IgD-negative memory B cell (primary cell): ENCODE measurements at regions not wholly inside any gene's neighbourhood (a gene's known extent, or its start where the extent isn't known, plus 50 kb on each side); places are given as distances from the start of the nearest gene placed in this dataset.
"Not testable (repeated sequence)": the region's sequence is repeated elsewhere in the genome, so short reads cannot be mapped to it uniquely, and the experiment has no call there.

Experiments used
- H3K27ac Mint-ChIP-seq, 3 donors: one replicate each; pipeline ENCODE4 v1.8.0; 2020 to 2022; ENCODE audit warnings: mild to moderate bottlenecking in 3 of 3, mixed read lengths in 3 of 3, moderate library complexity in 1 of 3
- H3K27me3 Mint-ChIP-seq: one replicate; pipeline ENCODE4 v1.8.0; 2021; ENCODE audit warnings: mixed read lengths
- H3K36me3 Mint-ChIP-seq: one replicate; pipeline ENCODE4 v1.8.0; 2020; ENCODE audit warnings: mild to moderate bottlenecking, mixed read lengths
- H3K4me1 Mint-ChIP-seq, 3 donors: one replicate each; pipeline ENCODE4 v1.8.0; 2020 to 2022; ENCODE audit warnings: mixed read lengths in 3 of 3, mild to moderate bottlenecking in 1 of 3
- H3K4me3 Mint-ChIP-seq, 4 donors: one replicate each; pipeline ENCODE4 v1.8.0; 2020 to 2022; ENCODE audit warnings: mild to moderate bottlenecking in 4 of 4, mixed read lengths in 4 of 4, moderate library complexity in 3 of 4
- H3K9me3 Mint-ChIP-seq, 3 donors: one replicate each; pipeline ENCODE4 v1.8.0; 2020 to 2021; ENCODE audit warnings: mixed read lengths in 3 of 3, mild to moderate bottlenecking in 1 of 3

DNA sequence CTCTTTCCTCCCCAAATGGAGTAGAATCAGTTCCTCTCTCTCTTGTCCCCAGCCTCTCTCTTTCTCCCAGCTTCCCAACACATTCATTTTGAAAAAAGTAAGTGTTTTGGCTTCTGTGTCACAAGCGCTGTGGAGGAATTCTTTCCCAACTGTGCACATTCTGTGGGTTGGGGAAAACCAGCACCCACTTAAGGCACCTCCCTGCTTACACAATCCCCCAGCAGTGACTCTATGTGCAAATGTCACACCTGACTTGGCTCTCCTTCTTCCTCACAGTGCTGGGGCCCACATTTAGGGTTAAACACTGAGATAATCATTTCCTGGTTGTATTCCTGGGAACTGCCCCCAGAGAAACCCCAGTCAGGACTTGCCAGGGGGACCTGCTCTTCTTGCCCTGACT lies 358.1 kb upstream of the ZNF32 start:
- H3K36me3 Mint-ChIP-seq: no peaks in the 10 kb centered on the region
- H3K9me3 Mint-ChIP-seq: peaks cover 0 to 8% (median 2%) of the 10 kb centered on the region in 3 donors
- no peak overlapping the region for H3K27ac Mint-ChIP-seq
- peak overlapping the region in 1 of 4 donors; percentile 49 for H3K4me3 Mint-ChIP-seq
- peaks cover 0 to under 1% (median 0%) of the 10 kb centered on the region in 3 donors for H3K4me1 Mint-ChIP-seq
- H3K27me3 Mint-ChIP-seq: peaks cover 2% of the 10 kb centered on the region

DNA sequence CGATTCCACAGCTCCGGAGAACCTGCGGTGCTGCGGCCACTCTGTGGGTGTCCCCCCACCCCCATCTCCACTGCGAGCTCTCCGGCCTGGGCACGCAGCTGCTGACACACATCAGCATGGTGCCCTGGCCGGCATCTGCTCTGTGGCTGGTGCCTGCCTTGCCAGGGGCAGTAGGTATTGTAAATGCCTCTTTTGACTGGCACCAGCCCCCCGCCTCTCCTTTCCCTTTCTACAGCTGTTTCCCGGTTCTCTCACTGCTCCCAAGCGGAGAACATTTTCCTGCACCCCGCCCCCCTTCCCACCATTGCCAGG lies 357.1 kb upstream of the ZNF32 start:
- H3K9me3 Mint-ChIP-seq: peaks cover 0 to 8% (median 2%) of the 10 kb centered on the region in 3 donors
- H3K4me1 Mint-ChIP-seq: no peaks in the 10 kb centered on the region
- H3K27me3 Mint-ChIP-seq: peaks cover 5% of the 10 kb centered on the region
- H3K27ac Mint-ChIP-seq: no peak overlapping the region
- no peaks in the 10 kb centered on the region for H3K36me3 Mint-ChIP-seq
- no peak overlapping the region for H3K4me3 Mint-ChIP-seq

DNA sequence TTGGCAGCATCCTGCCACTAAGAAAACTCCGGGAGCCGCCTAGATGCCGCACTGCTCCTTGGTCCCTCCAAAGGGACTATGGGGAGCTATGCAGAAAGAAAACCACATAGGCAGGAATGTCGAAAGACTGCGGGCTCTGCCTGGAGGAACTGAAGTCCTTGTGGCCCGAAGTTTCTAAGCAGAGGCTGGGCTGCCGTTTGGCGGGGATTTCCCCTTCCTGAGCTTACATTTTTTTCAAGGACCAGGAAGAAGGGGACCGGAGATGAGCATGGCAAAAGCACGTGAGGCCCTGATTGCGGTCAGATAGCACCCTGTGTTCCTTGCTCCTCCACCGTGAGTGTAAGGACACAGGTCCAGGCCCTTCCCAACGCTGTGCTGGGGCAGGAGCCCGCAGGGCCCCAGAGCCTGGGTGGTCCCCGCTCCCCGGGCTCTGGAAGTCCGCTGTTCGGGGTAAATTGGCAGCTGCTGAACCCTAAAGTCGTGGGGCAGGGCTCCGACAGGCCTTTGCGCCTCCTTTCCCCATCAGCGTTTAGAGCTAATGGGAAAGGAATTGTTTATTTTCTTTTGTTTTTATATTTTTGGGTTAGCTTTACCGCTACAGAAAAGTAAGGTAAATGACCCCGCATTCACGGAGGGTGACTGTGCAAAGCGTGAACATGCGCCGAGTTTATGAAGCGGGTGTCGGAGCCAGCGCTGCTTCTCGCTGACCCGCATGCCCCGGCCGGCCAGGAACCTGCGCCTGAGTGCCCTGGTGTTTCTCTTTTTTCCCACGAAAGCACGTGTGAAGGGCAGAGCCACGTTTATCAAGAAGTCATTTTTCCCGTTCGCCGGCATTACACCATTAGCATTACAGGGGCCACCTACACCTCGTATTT lies 356.5 kb upstream of the ZNF32 start:
- H3K36me3 Mint-ChIP-seq: no peaks in the 10 kb centered on the region
- peaks cover 0 to 8% (median 2%) of the 10 kb centered on the region in 3 donors for H3K9me3 Mint-ChIP-seq
- H3K27me3 Mint-ChIP-seq: peaks cover 5% of the 10 kb centered on the region
- no peak overlapping the region for H3K4me3 Mint-ChIP-seq
- H3K4me1 Mint-ChIP-seq: no peaks in the 10 kb centered on the region
- H3K27ac Mint-ChIP-seq: no peak overlapping the region

DNA sequence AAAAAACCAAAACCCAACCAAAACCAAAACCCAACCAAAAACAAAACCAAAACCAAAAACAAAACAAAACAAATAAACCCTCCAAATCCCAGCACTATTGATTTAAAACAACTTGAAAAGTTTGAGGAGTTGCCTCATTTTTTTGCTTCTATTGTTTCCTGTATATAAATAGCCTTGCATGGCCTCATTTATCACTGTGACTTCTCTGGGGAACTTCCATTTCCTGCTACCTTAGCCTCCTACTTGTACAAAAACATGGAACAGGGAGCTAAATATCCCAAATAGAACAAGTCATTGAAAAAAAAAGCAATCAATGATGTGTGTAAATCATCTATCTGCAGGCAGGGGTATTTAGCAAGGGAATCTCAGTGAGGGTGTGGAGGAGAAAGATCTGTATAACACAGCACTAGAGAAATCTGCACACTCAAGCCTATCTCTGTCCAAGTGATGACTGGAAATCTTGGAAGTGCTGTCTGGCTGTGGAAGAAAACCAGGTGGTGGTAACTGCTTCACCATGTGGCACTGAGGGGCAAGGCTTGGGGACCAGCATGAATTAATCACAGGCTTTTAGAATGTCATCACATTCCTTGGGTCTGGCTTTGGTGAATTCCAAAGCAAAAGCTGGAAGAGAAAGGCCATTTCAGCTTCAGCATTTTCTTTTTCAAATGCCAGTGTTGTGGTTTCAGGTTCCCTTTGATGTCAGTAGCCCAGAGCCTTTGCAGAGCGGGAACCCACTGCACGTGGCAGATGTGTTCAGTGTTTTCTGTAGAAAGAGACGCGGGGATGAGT lies 349.5 kb upstream of the ZNF32 start:
- H3K9me3 Mint-ChIP-seq: peaks cover 2 to 5% (median 4%) of the 10 kb centered on the region in 3 donors
- H3K36me3 Mint-ChIP-seq: no peaks in the 10 kb centered on the region
- H3K27ac Mint-ChIP-seq: no peak overlapping the region
- H3K4me1 Mint-ChIP-seq: no peaks in the 10 kb centered on the region
- H3K27me3 Mint-ChIP-seq: peaks cover 10% of the 10 kb centered on the region
- no peak overlapping the region for H3K4me3 Mint-ChIP-seq

DNA sequence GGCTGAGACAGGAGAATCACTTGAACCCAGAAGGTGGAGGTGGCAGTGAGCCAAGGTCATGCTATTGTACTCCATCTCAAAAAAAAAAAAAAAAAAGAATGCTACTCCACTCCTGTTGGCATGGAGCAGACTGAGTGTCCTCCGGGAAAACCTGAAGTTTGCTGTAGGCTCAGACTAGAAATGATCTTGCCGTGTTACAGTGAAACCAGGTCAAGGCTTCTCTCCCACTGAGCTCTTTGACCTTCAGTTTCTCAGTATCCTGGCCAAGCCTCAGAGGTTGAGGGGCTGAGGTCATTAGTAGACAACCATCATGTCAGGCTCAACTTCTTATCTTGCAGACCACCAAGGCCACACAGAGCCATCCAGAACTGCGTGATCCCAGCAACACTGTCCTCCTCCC lies 348.6 kb upstream of the ZNF32 start:
- Mint-ChIP-seq H3K4me3 (no peak overlapping the region), H3K27ac (no peak overlapping the region), H3K4me1 (no peaks in the 10 kb centered on the region), H3K27me3 (peaks cover 10% of the 10 kb centered on the region), H3K9me3 (peaks cover 2 to 9% (median 7%) of the 10 kb centered on the region in 3 donors), H3K36me3 (no peaks in the 10 kb centered on the region)

DNA sequence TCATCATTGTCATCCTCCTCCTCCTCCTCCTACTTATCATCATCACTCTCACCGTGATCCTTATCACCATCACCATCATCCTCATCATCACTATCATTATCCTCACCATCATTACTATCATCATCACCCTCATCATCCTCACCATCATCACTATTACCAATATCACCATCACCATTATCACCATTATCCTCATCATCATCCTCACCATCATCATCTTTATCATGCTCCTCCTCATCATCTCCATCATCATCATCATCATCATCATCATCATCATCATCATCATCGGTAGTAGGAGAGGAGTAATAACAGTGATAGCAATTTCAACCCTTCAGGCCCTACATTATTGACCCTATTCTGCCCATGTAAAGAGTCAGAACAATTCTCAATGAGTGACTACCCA lies 345.9 kb upstream of the ZNF32 start:
- no peaks in the 10 kb centered on the region for H3K36me3 Mint-ChIP-seq
- H3K27me3 Mint-ChIP-seq: peaks cover 6% of the 10 kb centered on the region
- H3K4me1 Mint-ChIP-seq: no peaks in the 10 kb centered on the region
- no peak overlapping the region for H3K4me3 Mint-ChIP-seq
- H3K9me3 Mint-ChIP-seq: peaks cover 2 to 9% (median 7%) of the 10 kb centered on the region in 3 donors
- no peak overlapping the region for H3K27ac Mint-ChIP-seq

DNA sequence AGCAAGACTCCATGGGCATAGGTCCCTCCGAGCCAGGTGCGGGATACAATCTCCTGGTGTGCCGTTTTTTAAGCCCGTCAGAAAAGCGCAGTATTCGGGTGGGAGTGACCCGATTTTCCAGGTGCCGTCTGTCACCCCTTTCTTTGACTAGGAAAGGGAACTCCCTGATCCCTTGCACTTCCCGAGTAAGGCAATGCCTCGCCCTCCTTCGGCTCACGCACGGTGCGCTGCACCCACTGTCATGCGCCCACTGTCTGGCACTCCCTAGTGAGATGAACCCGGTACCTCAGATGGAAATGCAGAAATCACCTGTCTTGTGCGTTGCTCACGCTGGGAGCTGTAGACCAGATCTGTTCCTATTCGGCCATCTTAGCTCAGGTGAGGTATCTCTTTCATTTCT lies 344.1 kb upstream of the ZNF32 start:
- H3K27ac Mint-ChIP-seq, H3K9me3 Mint-ChIP-seq, H3K27me3 Mint-ChIP-seq, H3K36me3 Mint-ChIP-seq, H3K4me1 Mint-ChIP-seq, H3K4me3 Mint-ChIP-seq: not testable (repeated sequence)

DNA sequence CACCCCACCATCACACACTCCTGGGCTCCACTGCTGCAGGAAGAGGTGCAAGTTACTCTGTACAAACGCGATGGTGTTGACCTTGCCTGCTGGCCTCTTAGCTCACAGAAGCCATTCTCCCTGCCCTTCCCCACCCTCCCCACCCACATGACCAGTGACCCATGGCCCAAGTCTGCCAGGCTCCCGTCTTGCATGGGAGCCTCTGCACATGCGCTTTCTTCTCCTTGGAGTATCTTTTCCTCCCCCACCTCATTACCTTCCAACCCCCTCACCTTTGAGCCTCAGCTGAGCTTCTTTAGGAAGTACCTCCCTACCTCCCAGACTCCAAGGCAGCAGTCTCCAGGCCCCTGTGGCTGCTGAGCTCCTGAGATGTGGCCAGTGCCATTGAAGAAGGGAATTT lies 337.7 kb upstream of the ZNF32 start:
- no peaks in the 10 kb centered on the region for H3K4me1 Mint-ChIP-seq
- H3K4me3 Mint-ChIP-seq: no peak overlapping the region
- no peaks in the 10 kb centered on the region for H3K27me3 Mint-ChIP-seq
- no peaks in the 10 kb centered on the region for H3K36me3 Mint-ChIP-seq
- H3K9me3 Mint-ChIP-seq: peaks cover 3 to 7% (median 3%) of the 10 kb centered on the region in 3 donors
- no peak overlapping the region for H3K27ac Mint-ChIP-seq

DNA sequence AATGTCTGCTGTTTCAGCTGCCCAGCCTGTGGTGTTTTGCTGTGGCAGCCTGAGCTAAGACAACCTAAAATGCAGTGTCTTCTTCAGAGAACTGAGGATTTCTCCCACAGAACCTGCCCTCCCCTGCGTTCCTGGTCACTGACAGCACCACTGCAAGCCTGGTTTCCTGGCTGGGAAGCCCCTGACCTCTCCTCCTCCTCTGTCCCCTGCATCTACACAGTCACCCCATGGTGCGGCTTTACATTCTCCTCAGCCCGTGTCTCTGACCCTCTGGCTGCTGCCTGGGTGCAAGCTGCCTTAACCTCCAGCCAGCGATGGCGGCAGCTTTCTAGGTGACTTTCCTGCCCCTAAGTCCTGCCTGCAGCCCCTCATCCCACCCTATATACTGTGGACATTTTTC lies 337.3 kb upstream of the ZNF32 start:
- Mint-ChIP-seq H3K4me3 (no peak overlapping the region), H3K27me3 (no peaks in the 10 kb centered on the region), H3K36me3 (no peaks in the 10 kb centered on the region), H3K4me1 (no peaks in the 10 kb centered on the region), H3K27ac (no peak overlapping the region), H3K9me3 (peaks cover 3 to 7% (median 3%) of the 10 kb centered on the region in 3 donors)

DNA sequence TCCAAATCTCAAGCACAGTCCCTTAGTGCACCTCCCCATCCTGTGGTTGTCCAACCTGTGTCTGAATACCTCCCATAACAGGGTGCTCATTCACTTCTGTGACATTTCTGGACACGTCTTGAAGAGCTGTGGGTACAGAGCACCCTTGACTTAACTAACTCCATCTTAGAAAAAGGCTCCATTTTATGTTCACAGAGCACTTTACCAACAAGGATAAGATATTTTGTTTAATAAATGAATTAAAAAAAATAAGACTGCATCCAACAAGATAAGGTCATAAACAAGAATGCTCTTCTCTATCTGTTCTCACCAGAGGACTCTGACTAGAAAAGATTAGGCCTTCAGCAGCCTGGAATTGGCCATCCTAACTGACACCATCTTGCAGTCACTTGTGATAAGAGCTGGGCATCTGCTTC lies 335.2 kb upstream of the ZNF32 start:
- Mint-ChIP-seq H3K36me3 (no peaks in the 10 kb centered on the region), H3K27me3 (no peaks in the 10 kb centered on the region), H3K4me1 (no peaks in the 10 kb centered on the region), H3K27ac (no peak overlapping the region), H3K4me3 (no peak overlapping the region), H3K9me3 (peaks cover 3 to 7% (median 3%) of the 10 kb centered on the region in 3 donors)

DNA sequence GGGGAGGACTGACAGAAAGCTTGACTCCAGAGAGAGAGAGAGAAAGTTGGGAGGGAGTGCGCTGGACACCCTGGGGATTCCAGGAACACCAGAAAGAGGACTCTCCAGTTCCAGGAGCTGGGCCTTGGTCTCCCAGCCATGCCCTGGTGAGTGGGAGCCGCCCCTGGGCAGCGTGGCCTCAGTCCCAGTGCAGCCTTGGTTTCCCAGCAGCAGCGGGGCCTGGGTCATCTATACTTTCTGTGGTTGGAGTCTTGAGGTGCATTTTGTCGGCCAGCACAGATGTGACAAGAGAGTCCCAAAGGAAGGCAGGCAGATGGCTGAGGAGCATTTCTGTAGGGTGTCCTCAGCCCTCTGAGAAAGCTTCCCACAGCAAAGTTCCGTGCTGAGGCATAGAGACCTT lies 334.7 kb upstream of the ZNF32 start:
- Mint-ChIP-seq H3K27me3 (no peaks in the 10 kb centered on the region), H3K36me3 (no peaks in the 10 kb centered on the region), H3K4me3 (no peak overlapping the region), H3K27ac (no peak overlapping the region), H3K4me1 (no peaks in the 10 kb centered on the region), H3K9me3 (peaks cover 3 to 7% (median 3%) of the 10 kb centered on the region in 3 donors)

DNA sequence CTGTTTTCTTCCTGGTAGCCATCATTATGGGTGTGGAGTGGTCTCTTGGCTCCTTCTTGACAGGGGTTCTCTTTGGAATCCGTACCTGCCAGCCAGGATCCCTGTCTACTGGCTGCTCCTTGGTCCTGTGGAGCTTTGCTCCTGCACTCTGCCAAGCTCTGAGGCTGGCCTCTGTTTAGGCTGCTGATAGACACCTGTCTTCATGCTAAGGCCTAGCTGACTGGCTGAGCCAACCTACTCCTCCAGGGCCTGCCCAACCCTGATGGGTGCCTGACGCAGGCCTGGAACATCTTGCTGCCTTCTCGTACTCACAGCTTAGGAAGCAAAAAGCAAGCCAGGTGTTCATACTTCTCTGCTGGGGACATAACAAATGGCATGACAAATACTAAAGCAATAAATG lies 333.6 kb upstream of the ZNF32 start:
- peaks cover 3 to 7% (median 3%) of the 10 kb centered on the region in 3 donors for H3K9me3 Mint-ChIP-seq
- no peaks in the 10 kb centered on the region for H3K36me3 Mint-ChIP-seq
- no peaks in the 10 kb centered on the region for H3K4me1 Mint-ChIP-seq
- H3K27me3 Mint-ChIP-seq: no peaks in the 10 kb centered on the region
- no peak overlapping the region for H3K27ac Mint-ChIP-seq
- H3K4me3 Mint-ChIP-seq: no peak overlapping the region

DNA sequence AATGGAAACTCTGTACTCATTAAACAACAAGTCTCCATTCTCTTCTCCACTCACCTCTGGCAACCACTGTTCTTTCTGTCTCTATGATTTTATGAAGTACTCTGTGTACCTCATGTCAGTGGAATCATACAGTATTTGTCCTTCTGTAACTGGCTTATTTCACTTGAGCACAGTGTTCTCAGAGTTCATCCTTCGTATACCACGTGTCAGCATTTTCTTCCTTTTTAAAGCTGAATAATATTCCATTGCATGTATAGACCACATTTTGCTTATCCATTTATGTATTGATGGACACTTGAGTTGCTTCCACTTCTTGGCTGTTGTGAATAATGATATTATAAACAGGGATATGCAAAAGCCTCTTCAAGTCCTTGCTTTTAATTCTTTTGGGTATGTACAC lies 333.0 kb upstream of the ZNF32 start:
- no peak overlapping the region for H3K27ac Mint-ChIP-seq
- no peaks in the 10 kb centered on the region for H3K4me1 Mint-ChIP-seq
- H3K4me3 Mint-ChIP-seq: no peak overlapping the region
- no peaks in the 10 kb centered on the region for H3K36me3 Mint-ChIP-seq
- H3K9me3 Mint-ChIP-seq: peaks cover 3 to 7% (median 3%) of the 10 kb centered on the region in 3 donors
- H3K27me3 Mint-ChIP-seq: no peaks in the 10 kb centered on the region

DNA sequence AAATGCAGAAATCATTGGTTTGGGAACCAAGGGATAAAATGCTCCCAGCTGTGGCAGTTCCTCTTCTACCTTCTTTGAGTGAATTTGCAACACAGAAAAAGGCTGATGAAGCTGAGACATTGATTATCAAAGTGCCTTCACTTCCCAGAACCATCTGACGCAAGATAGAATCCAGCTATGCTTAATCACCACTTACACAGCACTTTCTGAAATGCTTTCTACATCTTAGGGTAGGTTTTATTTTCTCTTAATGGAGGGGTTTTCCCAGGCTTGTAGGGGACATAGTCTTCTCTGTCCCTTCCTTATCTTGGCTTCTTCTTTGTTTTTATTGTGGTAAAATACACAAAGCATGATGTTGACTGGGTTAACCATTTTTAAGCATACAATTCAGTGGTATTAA lies 332.6 kb upstream of the ZNF32 start:
- no peaks in the 10 kb centered on the region for H3K27me3 Mint-ChIP-seq
- no peak overlapping the region for H3K27ac Mint-ChIP-seq
- no peak overlapping the region for H3K4me3 Mint-ChIP-seq
- no peaks in the 10 kb centered on the region for H3K4me1 Mint-ChIP-seq
- peaks cover 3 to 7% (median 3%) of the 10 kb centered on the region in 3 donors for H3K9me3 Mint-ChIP-seq
- no peaks in the 10 kb centered on the region for H3K36me3 Mint-ChIP-seq

DNA sequence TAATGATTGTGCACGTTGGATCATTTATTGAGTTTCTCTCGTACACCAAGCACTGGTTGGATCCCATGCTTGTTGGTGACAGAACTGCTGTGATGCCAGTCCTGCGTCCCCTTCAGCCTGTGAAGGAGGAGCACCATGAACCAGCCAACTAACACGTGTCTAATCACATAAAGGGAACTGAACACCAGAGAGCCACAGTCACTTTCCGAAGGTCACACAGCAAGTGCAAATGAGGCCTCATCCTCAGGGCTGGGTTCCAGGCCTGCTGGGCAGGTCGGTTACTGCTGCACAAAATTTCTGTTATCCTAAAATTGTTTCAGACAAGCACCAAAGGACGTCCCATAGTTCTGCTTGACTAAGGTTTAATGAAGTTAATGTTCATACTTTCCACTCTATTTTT lies 332.0 kb upstream of the ZNF32 start:
- Mint-ChIP-seq H3K27ac (no peak overlapping the region), H3K4me1 (no peaks in the 10 kb centered on the region), H3K9me3 (peaks cover 3 to 7% (median 3%) of the 10 kb centered on the region in 3 donors), H3K36me3 (no peaks in the 10 kb centered on the region), H3K4me3 (no peak overlapping the region), H3K27me3 (no peaks in the 10 kb centered on the region)

DNA sequence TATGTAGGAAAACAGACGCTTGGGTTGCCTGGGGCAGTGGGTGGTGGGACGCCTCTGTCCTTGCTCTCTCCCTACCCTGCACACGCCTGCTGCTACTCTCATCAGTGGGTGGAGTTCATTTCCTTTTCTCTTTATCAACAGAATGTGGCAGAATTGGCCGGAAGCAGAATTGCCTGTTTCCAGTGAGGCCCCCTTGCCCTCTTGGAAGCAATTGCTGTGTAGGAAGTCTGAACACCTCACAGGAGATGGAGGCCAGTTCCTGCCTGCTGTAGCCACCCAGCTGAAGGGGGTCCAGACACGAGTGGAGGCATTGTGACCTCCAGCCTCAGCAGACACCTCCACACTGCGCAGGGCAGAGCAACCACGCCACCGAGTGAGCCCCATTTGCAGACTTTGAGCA lies 331.6 kb upstream of the ZNF32 start:
- no peaks in the 10 kb centered on the region for H3K27me3 Mint-ChIP-seq
- H3K9me3 Mint-ChIP-seq: peaks cover 5 to 10% (median 5%) of the 10 kb centered on the region in 3 donors
- no peaks in the 10 kb centered on the region for H3K4me1 Mint-ChIP-seq
- H3K4me3 Mint-ChIP-seq: no peak overlapping the region
- H3K27ac Mint-ChIP-seq: no peak overlapping the region
- no peaks in the 10 kb centered on the region for H3K36me3 Mint-ChIP-seq
